GM12892 (cell line): ENCODE measurements at regions not wholly inside any gene's neighbourhood (a gene's known extent, or its start where the extent isn't known, plus 50 kb on each side); places are given as distances from the start of the nearest gene placed in this dataset.

ENCODE experiments used
- DNase-seq: peaks from one replicate; pipeline ENCODE4 v3.0.0; 2011; ENCODE audit not compliant: insufficient read length
- FAIRE-seq: peaks from 2 replicates; lab custom pipeline; 2011; peaks lifted over from hg19 to GRCh38; lab: Jason Lieb, UNC
- POLR2A ChIP-seq: IDR thresholded peaks from 2 replicates; pipeline ENCODE4 v1.6.1; 2011; ENCODE audit warnings: low read depth, low read length, control low read depth
- POLR2AphosphoS5 ChIP-seq: IDR thresholded peaks from 2 replicates; pipeline ENCODE4 v1.6.1; 2011; ENCODE audit warnings: low read depth, low read length, control low read depth
- TAF1 ChIP-seq: IDR thresholded peaks from 2 replicates; pipeline ENCODE4 v1.6.1; 2011; ENCODE audit warnings: low read depth, mild to moderate bottlenecking, control low read depth, low read length, borderline replicate concordance

- no peak for DNase-seq
- FAIRE-seq, result no peak
- no peak for TF ChIP-seq POLR2A
- TF ChIP-seq TAF1, result no peak
- TF ChIP-seq POLR2AphosphoS5, result no peak
Measured at GRCh38 chr4:92111493-92111892, 192.3 kb upstream of the GRID2 start.

- TF ChIP-seq POLR2A, result no peak
- no peak for TF ChIP-seq TAF1
- no peak for TF ChIP-seq POLR2AphosphoS5
- FAIRE-seq, result no peak
- no peak for DNase-seq
Measured at GRCh38 chr4:92112805-92113204, 191.0 kb upstream of the GRID2 start.

- no peak for DNase-seq
- TF ChIP-seq POLR2AphosphoS5 (no peak), POLR2A (no peak), TAF1 (no peak)
- no peak for FAIRE-seq
Measured at GRCh38 chr4:92120810-92121498, 182.8 kb upstream of the GRID2 start.

GRCh38 chr4:92122911-92123310 is 180.9 kb upstream of the GRID2 start:
- FAIRE-seq (no peak), DNase-seq (no peak)
- no peak for TF ChIP-seq POLR2A
- no peak for TF ChIP-seq POLR2AphosphoS5
- no peak for TF ChIP-seq TAF1

- FAIRE-seq (no peak), DNase-seq (no peak)
- TF ChIP-seq POLR2A (no peak), TAF1 (no peak), POLR2AphosphoS5 (no peak)
Measured at GRCh38 chr4:92128676-92129075, 175.1 kb upstream of the GRID2 start.

GRCh38 chr4:92129408-92129994 is 174.3 kb upstream of the GRID2 start:
- TF ChIP-seq POLR2A (no peak), POLR2AphosphoS5 (no peak), TAF1 (no peak)
- no peak for DNase-seq
- no peak for FAIRE-seq

GRCh38 chr4:92136434-92136833 is 167.3 kb upstream of the GRID2 start:
- DNase-seq (no peak), FAIRE-seq (no peak)
- TF ChIP-seq POLR2AphosphoS5 (no peak), POLR2A (no peak), TAF1 (no peak)

- TF ChIP-seq POLR2AphosphoS5 (no peak), TAF1 (no peak), POLR2A (no peak)
- no peak for FAIRE-seq
- DNase-seq, result no peak
Measured at GRCh38 chr4:92163348-92163747, 140.4 kb upstream of the GRID2 start.

- TF ChIP-seq TAF1 (no peak), POLR2AphosphoS5 (no peak), POLR2A (no peak)
- FAIRE-seq (no peak), DNase-seq (no peak)
Measured at GRCh38 chr4:92170340-92170739, 133.4 kb upstream of the GRID2 start.

GRCh38 chr4:92172203-92172602 is 131.6 kb upstream of the GRID2 start:
- DNase-seq (no peak), FAIRE-seq (no peak)
- TF ChIP-seq POLR2AphosphoS5 (no peak), TAF1 (no peak), POLR2A (no peak)

GRCh38 chr4:92175250-92175649 is 128.5 kb upstream of the GRID2 start:
- DNase-seq, result no peak
- FAIRE-seq, result no peak
- TF ChIP-seq TAF1, result no peak
- no peak for TF ChIP-seq POLR2AphosphoS5
- TF ChIP-seq POLR2A, result no peak
